Duodenal mucosa (tissue), 2 donors: ENCODE measurements at regions not wholly inside any gene's neighbourhood (a gene's known extent, or its start where the extent isn't known, plus 50 kb on each side); places are given as distances from the start of the nearest gene placed in this dataset.

ENCODE experiments used
- H3K27ac ChIP-seq: one replicate; pipeline ENCODE4 v1.7.0; 2013; ENCODE audit warnings: low read depth, low read length
- H3K27me3 ChIP-seq, 2 donors: one replicate each; pipeline ENCODE4 v1.7.0; 2013; ENCODE audit warnings: low read length in 2 of 2, control low read depth in 1 of 2; ENCODE audit not compliant: insufficient read depth in 2 of 2, control insufficient read depth in 1 of 2
- H3K36me3 ChIP-seq, 2 donors: one replicate each; pipeline ENCODE4 v1.7.0; 2013; ENCODE audit warnings: low read length in 2 of 2, control low read depth in 1 of 2; ENCODE audit not compliant: insufficient read depth in 2 of 2, control insufficient read depth in 1 of 2
- H3K4me1 ChIP-seq, 2 donors: one replicate each; pipeline ENCODE4 v1.7.0; 2013; ENCODE audit warnings: low read length in 2 of 2, control low read depth in 1 of 2; ENCODE audit not compliant: insufficient read depth in 2 of 2, control insufficient read depth in 1 of 2
- H3K4me3 ChIP-seq, 2 donors: one replicate each; pipeline ENCODE4 v1.7.0; 2013; ENCODE audit warnings: low read length in 2 of 2, low read depth in 1 of 2
- H3K9ac ChIP-seq, 2 donors: one replicate each; pipeline ENCODE4 v1.7.0; 2013; ENCODE audit warnings: low read length in 2 of 2, low read depth in 1 of 2
- H3K9me3 ChIP-seq, 2 donors: one replicate each; pipeline ENCODE4 v1.7.0; 2013; ENCODE audit warnings: low read length in 2 of 2, control low read depth in 1 of 2; ENCODE audit not compliant: control insufficient read depth in 1 of 2

GRCh38 chr10:29032169-29032568 is 256.7 kb upstream of the LYZL1 start:
- Histone ChIP-seq H3K27me3 (no peaks in the 10 kb centered on the region), H3K27ac (no peak overlapping the region), H3K4me3 (no peak overlapping the region), H3K4me1 (no peaks in the 10 kb centered on the region), H3K36me3 (no peaks in the 10 kb centered on the region), H3K9ac (no peak overlapping the region), H3K9me3 (no peaks in the 10 kb centered on the region)

- no peaks in the 10 kb centered on the region for H3K9me3 ChIP-seq
- H3K27me3 ChIP-seq, result no peaks in the 10 kb centered on the region
- no peak overlapping the region for H3K9ac ChIP-seq
- H3K27ac ChIP-seq, result no peak overlapping the region
- no peaks in the 10 kb centered on the region for H3K36me3 ChIP-seq
- no peak overlapping the region for H3K4me3 ChIP-seq
- H3K4me1 ChIP-seq, result no peaks in the 10 kb centered on the region
Measured at GRCh38 chr10:29033311-29033940, 255.4 kb upstream of the LYZL1 start.

GRCh38 chr10:29034592-29034991 is 254.3 kb upstream of the LYZL1 start:
- Histone ChIP-seq H3K4me3 (no peak overlapping the region), H3K27ac (no peak overlapping the region), H3K9ac (no peak overlapping the region), H3K4me1 (no peaks in the 10 kb centered on the region), H3K9me3 (no peaks in the 10 kb centered on the region), H3K27me3 (no peaks in the 10 kb centered on the region), H3K36me3 (no peaks in the 10 kb centered on the region)

DNA sequence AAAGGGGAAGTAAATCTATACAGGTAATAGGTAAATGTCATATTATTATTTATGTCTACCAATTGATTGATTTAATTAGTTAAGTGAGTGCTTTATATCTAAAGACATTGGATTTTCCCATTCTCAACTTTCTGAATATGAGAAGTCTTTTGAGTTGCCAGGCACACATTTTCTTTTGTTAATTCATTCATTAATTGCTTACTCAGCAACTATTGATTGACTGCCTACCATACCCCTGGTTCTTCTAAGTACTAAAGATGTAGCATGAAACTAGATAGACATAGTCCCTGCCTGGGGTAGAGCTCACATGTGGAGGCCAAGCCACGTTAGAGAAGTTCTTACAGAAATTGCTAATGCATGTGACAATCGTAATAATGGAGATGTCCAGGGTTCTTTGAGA is 253.1 kb upstream of the LYZL1 start:
- no peak overlapping the region for H3K4me3 ChIP-seq
- no peaks in the 10 kb centered on the region for H3K9me3 ChIP-seq
- H3K36me3 ChIP-seq, result no peaks in the 10 kb centered on the region
- H3K27ac ChIP-seq, result no peak overlapping the region
- no peaks in the 10 kb centered on the region for H3K27me3 ChIP-seq
- H3K9ac ChIP-seq, result no peak overlapping the region
- H3K4me1 ChIP-seq, result no peaks in the 10 kb centered on the region

- Histone ChIP-seq H3K36me3 (no peaks in the 10 kb centered on the region), H3K4me3 (no peak overlapping the region), H3K4me1 (no peaks in the 10 kb centered on the region), H3K27ac (no peak overlapping the region), H3K27me3 (no peaks in the 10 kb centered on the region), H3K9me3 (no peaks in the 10 kb centered on the region), H3K9ac (no peak overlapping the region)
Measured at GRCh38 chr10:29037348-29038113, 251.3 kb upstream of the LYZL1 start.

DNA sequence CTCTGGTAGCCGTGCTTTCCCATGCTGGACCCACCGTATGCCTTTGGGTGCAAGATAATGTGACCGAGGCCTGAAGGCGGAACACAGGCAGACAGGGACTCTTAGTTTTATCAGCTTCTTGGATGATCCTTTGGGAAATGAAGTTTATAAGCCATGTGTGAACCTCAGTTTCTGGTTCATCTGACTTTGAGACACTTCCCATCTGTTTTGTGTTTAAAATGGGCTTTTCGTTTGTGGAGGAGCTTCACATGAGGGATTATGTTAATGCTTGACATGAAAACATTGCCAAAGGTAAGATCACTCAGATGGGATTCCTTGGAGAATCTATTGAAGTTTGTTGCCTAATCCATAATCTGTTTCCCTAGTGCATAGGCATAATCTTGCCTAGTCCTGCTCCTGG is 249.8 kb upstream of the LYZL1 start:
- no peaks in the 10 kb centered on the region for H3K36me3 ChIP-seq
- no peak overlapping the region for H3K27ac ChIP-seq
- H3K9ac ChIP-seq, result no peak overlapping the region
- no peaks in the 10 kb centered on the region for H3K4me1 ChIP-seq
- H3K4me3 ChIP-seq, result no peak overlapping the region
- no peaks in the 10 kb centered on the region for H3K27me3 ChIP-seq
- H3K9me3 ChIP-seq, result no peaks in the 10 kb centered on the region

DNA sequence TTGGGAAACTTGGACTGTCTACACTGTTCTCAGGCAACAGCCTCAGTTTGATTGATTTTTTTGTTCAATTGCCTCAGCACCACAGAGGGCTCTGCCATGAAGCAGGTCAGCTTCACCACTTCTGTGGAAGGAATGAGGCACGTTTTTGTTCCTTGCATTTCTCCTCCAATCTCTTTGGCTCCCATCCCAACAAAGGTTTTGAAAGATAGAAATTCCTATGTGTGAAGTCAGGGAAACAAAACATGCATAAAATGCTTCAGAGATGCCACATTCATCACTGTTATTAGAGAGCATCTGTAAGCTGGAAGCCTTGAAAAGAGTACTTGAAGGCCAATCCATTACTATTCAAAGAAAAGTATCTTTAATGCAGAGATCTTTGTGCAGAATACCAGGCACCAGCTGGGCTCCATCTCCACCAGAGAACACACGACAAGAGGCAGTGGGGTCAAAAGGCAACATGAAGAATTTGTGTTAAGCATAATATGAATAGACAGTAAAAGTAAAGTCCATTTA is 249.1 kb upstream of the LYZL1 start:
- no peaks in the 10 kb centered on the region for H3K36me3 ChIP-seq
- no peak overlapping the region for H3K27ac ChIP-seq
- H3K4me1 ChIP-seq, result no peaks in the 10 kb centered on the region
- H3K27me3 ChIP-seq, result no peaks in the 10 kb centered on the region
- H3K9me3 ChIP-seq, result no peaks in the 10 kb centered on the region
- H3K9ac ChIP-seq, result no peak overlapping the region
- H3K4me3 ChIP-seq, result no peak overlapping the region

DNA sequence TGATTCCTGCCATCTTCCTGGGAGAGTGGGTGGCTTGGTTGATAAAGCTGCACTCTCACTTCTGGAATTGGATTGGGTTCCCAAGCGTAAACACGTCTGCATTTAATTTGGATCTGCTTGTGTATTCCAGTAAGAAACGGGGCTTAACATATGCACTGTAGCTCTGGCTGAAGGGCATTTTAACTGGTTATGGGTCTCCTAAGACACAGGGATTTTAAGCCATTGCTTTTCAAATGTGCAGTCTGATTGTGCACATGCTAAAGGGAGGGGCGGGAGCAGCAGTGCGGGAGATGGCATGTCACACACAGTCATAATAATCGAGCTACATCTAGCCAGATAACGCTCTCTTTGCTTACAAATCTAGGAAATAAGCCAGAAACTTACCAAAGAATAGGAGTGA is 247.3 kb upstream of the LYZL1 start:
- no peak overlapping the region for H3K9ac ChIP-seq
- no peaks in the 10 kb centered on the region for H3K27me3 ChIP-seq
- no peak overlapping the region for H3K27ac ChIP-seq
- H3K36me3 ChIP-seq, result no peaks in the 10 kb centered on the region
- H3K9me3 ChIP-seq, result no peaks in the 10 kb centered on the region
- no peaks in the 10 kb centered on the region for H3K4me1 ChIP-seq
- H3K4me3 ChIP-seq, result no peak overlapping the region

GRCh38 chr10:29048506-29048905 is 240.4 kb upstream of the LYZL1 start:
- Histone ChIP-seq H3K36me3 (no peaks in the 10 kb centered on the region), H3K4me1 (no peaks in the 10 kb centered on the region), H3K27me3 (no peaks in the 10 kb centered on the region), H3K9me3 (no peaks in the 10 kb centered on the region), H3K9ac (no peak overlapping the region), H3K4me3 (no peak overlapping the region), H3K27ac (no peak overlapping the region)

DNA sequence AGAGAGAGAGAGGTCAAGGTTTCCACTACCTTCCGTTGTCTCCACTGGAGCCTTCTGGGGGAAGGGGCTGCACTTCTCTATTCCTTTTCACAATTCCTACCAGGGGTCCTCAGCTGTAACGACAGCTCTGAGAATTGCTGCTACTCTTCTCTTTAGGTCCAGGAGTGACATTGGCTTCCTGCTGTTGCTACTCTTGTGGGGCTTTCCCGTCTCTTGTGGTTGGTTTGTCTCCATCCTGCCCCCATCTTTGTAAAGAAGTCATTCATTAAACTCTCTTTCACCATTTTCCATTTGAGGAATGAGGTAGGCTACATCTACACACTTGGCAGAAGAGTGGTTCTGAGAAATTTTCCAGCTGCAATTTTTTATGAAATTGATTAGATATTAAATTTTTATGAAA is 238.8 kb upstream of the LYZL1 start:
- no peak overlapping the region for H3K9ac ChIP-seq
- H3K36me3 ChIP-seq, result no peaks in the 10 kb centered on the region
- no peaks in the 10 kb centered on the region for H3K27me3 ChIP-seq
- H3K4me1 ChIP-seq, result no peaks in the 10 kb centered on the region
- no peak overlapping the region for H3K27ac ChIP-seq
- no peak overlapping the region for H3K4me3 ChIP-seq
- H3K9me3 ChIP-seq, result no peaks in the 10 kb centered on the region
